Endothelial cell of umbilical vein (primary cell): ENCODE measurements at regions not wholly inside any gene's neighbourhood (a gene's known extent, or its start where the extent isn't known, plus 50 kb on each side); places are given as distances from the start of the nearest gene placed in this dataset.

Experiments used
- CTCF ChIP-seq, 2 donors: IDR thresholded peaks; 1 replicate in 1 of 2; 2 replicates in 1 of 2; pipeline ENCODE4 v1.5.1; 2011; ENCODE audit warnings: low read length in 2 of 2, mild to moderate bottlenecking in 2 of 2, moderate library complexity in 2 of 2, control low read depth in 1 of 2, inconsistent platforms in 1 of 2, low read depth in 1 of 2; ENCODE audit not compliant: insufficient read depth in 1 of 2; ENCODE audit errors: extremely low read depth in 1 of 2
- EZH2 ChIP-seq: IDR thresholded peaks from 2 replicates; pipeline ENCODE4 v1.6.1; 2012; ENCODE audit warnings: borderline replicate concordance, low read depth, mild to moderate bottlenecking, moderate library complexity, low read length, inconsistent platforms; ENCODE audit not compliant: severe bottlenecking
- FOS ChIP-seq: IDR thresholded peaks from 2 replicates; pipeline ENCODE4 v1.6.1; 2011; ENCODE audit warnings: mild to moderate bottlenecking, low read length, moderate library complexity, borderline replicate concordance; ENCODE audit not compliant: insufficient read depth
- GATA2 ChIP-seq: IDR thresholded peaks from 2 replicates; pipeline ENCODE4 v1.7.0; 2011; ENCODE audit warnings: low read depth, mild to moderate bottlenecking, moderate library complexity, mixed read lengths, low read length; ENCODE audit not compliant: insufficient read length, insufficient read depth
- JUN ChIP-seq: IDR thresholded peaks from 2 replicates; pipeline ENCODE4 v1.6.1; 2011; ENCODE audit warnings: borderline replicate concordance, low read depth; ENCODE audit not compliant: insufficient read length, insufficient read depth
- MAX ChIP-seq: IDR thresholded peaks from 2 replicates; pipeline ENCODE4 v1.6.1; 2011; ENCODE audit not compliant: insufficient read depth, insufficient read length
- MYC ChIP-seq: IDR thresholded peaks from one replicate; pipeline ENCODE4 v1.6.1; 2011; ENCODE audit warnings: mild to moderate bottlenecking, low read depth, low read length
- POLR2A ChIP-seq: IDR thresholded peaks from 2 replicates; pipeline ENCODE4 v1.6.1; 2012; ENCODE audit warnings: low read depth, mild to moderate bottlenecking, control low read depth, low read length
- POLR2AphosphoS5 ChIP-seq: IDR thresholded peaks from 2 replicates; pipeline ENCODE4 v1.6.1; 2012; ENCODE audit warnings: low read depth, mild to moderate bottlenecking, control low read depth, low read length, moderate library complexity; ENCODE audit not compliant: insufficient read depth

- TF ChIP-seq POLR2A (no peak), EZH2 (no peak), CTCF (IDR thresholded peaks at IDR 0.05; ENCODE audit: extremely low read depth in 1 of 2, insufficient read depth in 1 of 2, low read depth in 1 of 2, low read length in 2 of 2) (no peak), MAX (no peak), POLR2AphosphoS5 (no peak), GATA2 (no peak), FOS (no peak), MYC (no peak), JUN (no peak)
These were observed 101.7 kb downstream of the APTX start for GRCh38 chr9:32899761-32900160.
